HPDE6-E6E7 (cell line): ENCODE measurements at regions not wholly inside any gene's neighbourhood (a gene's known extent, or its start where the extent isn't known, plus 50 kb on each side); places are given as distances from the start of the nearest gene placed in this dataset.
A peak's percentile ranks its signal among the peaks of the same experiment; 100 is the strongest.
"Not testable (repeated sequence)": the region's sequence is repeated elsewhere in the genome, so short reads cannot be mapped to it uniquely, and the experiment has no call there.

Experiments
- DNase-seq: peaks from one replicate; pipeline ENCODE4 v3.0.0; 2011; ENCODE audit warnings: missing footprints; ENCODE audit errors: extremely low spot score

GRCh38 chr1:30660241-30660640 is 63.1 kb downstream of the MATN1 start:
- DNase-seq = no peak

- no peak for DNase-seq
Measured at GRCh38 chr1:30659702-30660101, 63.7 kb downstream of the MATN1 start.

- not testable (repeated sequence) for DNase-seq
Measured at GRCh38 chr1:30658375-30658774, 65.0 kb downstream of the MATN1 start.

GRCh38 chr1:30658014-30658336 is 65.4 kb downstream of the MATN1 start:
- no peak for DNase-seq

GRCh38 chr1:30657131-30658013 is 66.0 kb downstream of the MATN1 start:
- DNase-seq = peak; percentile 64

- DNase-seq = no peak
Measured at GRCh38 chr1:30656171-30656940, 67.0 kb downstream of the MATN1 start.

- no peak for DNase-seq
Measured at GRCh38 chr1:30655672-30656071, 67.7 kb downstream of the MATN1 start.

GRCh38 chr1:30654188-30654587 is 69.2 kb downstream of the MATN1 start:
- no peak for DNase-seq

GRCh38 chr1:30652152-30652841 is 71.1 kb downstream of the MATN1 start:
- no peak for DNase-seq

- DNase-seq = not testable (repeated sequence)
Measured at GRCh38 chr1:30651395-30651794, 72.0 kb downstream of the MATN1 start.

GRCh38 chr1:30650968-30651320 is 72.4 kb downstream of the MATN1 start:
- no peak for DNase-seq

GRCh38 chr1:30650038-30650967 is 73.1 kb downstream of the MATN1 start:
- DNase-seq = no peak

- DNase-seq = peak; percentile 92
Measured at GRCh38 chr1:30649321-30649991, 73.9 kb downstream of the MATN1 start.

GRCh38 chr1:30648408-30649000 is 74.9 kb downstream of the MATN1 start:
- DNase-seq = no peak

- no peak for DNase-seq
Measured at GRCh38 chr1:30645807-30646206, 77.6 kb downstream of the MATN1 start.

GRCh38 chr1:30642391-30643120 is 80.8 kb downstream of the MATN1 start:
- DNase-seq = no peak

GRCh38 chr1:30641572-30642353 is 81.6 kb downstream of the MATN1 start:
- no peak for DNase-seq

GRCh38 chr1:30639881-30640452 is 83.4 kb downstream of the MATN1 start:
- no peak for DNase-seq

- no peak for DNase-seq
Measured at GRCh38 chr1:30638811-30639210, 84.6 kb downstream of the MATN1 start.
